Progenitor cell of endocrine pancreas (in vitro differentiated cells): ENCODE measurements at regions not wholly inside any gene's neighbourhood (a gene's known extent, or its start where the extent isn't known, plus 50 kb on each side); places are given as distances from the start of the nearest gene placed in this dataset.

Experiments used
- DNase-seq: peaks from one replicate; pipeline ENCODE4 v3.0.0; 2021; ENCODE audit warnings: low spot score; ENCODE audit not compliant: unreplicated experiment
- H3K27ac Mint-ChIP-seq: 2 replicates; pipeline ENCODE4 v1.8.0; 2021; ENCODE audit warnings: mild to moderate bottlenecking, moderate library complexity, mixed read lengths
- H3K27me3 Mint-ChIP-seq: 2 replicates; pipeline ENCODE4 v1.8.0; 2021; ENCODE audit warnings: mixed read lengths
- H3K36me3 Mint-ChIP-seq: 2 replicates; pipeline ENCODE4 v1.8.0; 2022; ENCODE audit warnings: mixed read lengths; ENCODE audit not compliant: insufficient read depth
- H3K4me1 Mint-ChIP-seq: 2 replicates; pipeline ENCODE4 v1.8.0; 2021; ENCODE audit warnings: low read depth, mixed read lengths
- H3K4me3 Mint-ChIP-seq: 2 replicates; pipeline ENCODE4 v1.8.0; 2021; ENCODE audit warnings: low read depth, mild to moderate bottlenecking, moderate library complexity, mixed read lengths
- H3K9me3 Mint-ChIP-seq: 2 replicates; pipeline ENCODE4 v1.8.0; 2021; ENCODE audit warnings: low read depth, mixed read lengths
- TF ChIP-seq, protein P1 (sequence below): fragments of 200-600 bp; sonication (generic); IDR thresholded peaks from one replicate; pipeline ENCODE4 v1.5.0; 2021; ENCODE audit warnings: antibody characterized with exemption, mild to moderate bottlenecking; ENCODE audit not compliant: unreplicated experiment

DNA sequence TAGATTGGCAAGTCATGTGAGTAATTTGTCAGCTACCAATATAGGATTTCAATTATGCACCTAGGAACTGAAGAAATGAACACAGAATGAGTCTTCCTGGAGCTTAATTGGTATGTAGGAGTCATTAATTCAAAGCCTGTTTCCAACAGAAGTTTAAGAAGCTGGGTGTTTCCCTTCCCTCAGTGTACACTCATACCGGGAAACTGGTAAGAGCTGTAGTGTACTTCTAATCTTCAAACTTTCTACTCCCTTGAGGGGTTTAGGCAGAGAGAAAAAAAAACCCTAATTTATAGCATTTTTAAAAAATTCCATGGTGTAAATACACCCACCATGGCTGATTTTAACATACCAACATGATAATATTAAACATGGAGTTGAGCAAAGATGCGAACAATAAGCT is 665.7 kb upstream of the SLITRK5 start:
- H3K4me1 Mint-ChIP-seq = no peaks in the 10 kb centered on the region
- H3K9me3 Mint-ChIP-seq = peaks cover 18% of the 10 kb centered on the region
- no peaks in the 10 kb centered on the region for H3K27me3 Mint-ChIP-seq
- DNase-seq = no peak
- TF ChIP-seq, protein P1, sequence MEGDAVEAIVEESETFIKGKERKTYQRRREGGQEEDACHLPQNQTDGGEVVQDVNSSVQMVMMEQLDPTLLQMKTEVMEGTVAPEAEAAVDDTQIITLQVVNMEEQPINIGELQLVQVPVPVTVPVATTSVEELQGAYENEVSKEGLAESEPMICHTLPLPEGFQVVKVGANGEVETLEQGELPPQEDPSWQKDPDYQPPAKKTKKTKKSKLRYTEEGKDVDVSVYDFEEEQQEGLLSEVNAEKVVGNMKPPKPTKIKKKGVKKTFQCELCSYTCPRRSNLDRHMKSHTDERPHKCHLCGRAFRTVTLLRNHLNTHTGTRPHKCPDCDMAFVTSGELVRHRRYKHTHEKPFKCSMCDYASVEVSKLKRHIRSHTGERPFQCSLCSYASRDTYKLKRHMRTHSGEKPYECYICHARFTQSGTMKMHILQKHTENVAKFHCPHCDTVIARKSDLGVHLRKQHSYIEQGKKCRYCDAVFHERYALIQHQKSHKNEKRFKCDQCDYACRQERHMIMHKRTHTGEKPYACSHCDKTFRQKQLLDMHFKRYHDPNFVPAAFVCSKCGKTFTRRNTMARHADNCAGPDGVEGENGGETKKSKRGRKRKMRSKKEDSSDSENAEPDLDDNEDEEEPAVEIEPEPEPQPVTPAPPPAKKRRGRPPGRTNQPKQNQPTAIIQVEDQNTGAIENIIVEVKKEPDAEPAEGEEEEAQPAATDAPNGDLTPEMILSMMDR = no peak
- H3K4me3 Mint-ChIP-seq = no peak overlapping the region
- H3K27ac Mint-ChIP-seq = no peak overlapping the region
- H3K36me3 Mint-ChIP-seq = peaks cover 2% of the 10 kb centered on the region

- H3K27ac Mint-ChIP-seq = no peak overlapping the region
- H3K9me3 Mint-ChIP-seq = peaks cover 6% of the 10 kb centered on the region
- peaks cover 2% of the 10 kb centered on the region for H3K36me3 Mint-ChIP-seq
- DNase-seq = no peak
- TF ChIP-seq, protein P1 = no peak
- peaks cover 4% of the 10 kb centered on the region for H3K4me1 Mint-ChIP-seq
- H3K4me3 Mint-ChIP-seq = no peak overlapping the region
- H3K27me3 Mint-ChIP-seq = no peaks in the 10 kb centered on the region
These were observed 635.6 kb upstream of the SLITRK5 start for GRCh38 chr13:87035526-87035925.

DNA sequence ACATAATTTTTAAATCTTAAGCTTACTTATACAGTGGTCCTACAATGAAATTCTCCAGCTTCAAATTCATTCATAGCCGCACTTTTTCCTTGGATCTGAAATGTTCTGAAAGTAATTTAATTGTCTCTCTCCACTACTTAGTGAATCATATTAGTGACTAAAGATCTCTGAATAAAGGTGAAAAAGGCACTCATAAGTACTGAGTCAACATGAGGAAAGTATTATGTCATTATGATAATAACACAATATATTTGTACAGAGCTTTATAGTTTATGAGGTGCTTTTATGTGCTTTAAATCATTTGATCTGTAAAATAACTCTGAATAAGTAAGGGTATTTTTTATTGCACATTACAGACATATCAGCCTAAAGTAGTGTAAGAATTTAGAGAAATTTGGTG is 628.2 kb upstream of the SLITRK5 start:
- TF ChIP-seq, protein P1 = no peak
- H3K36me3 Mint-ChIP-seq = no peaks in the 10 kb centered on the region

DNA sequence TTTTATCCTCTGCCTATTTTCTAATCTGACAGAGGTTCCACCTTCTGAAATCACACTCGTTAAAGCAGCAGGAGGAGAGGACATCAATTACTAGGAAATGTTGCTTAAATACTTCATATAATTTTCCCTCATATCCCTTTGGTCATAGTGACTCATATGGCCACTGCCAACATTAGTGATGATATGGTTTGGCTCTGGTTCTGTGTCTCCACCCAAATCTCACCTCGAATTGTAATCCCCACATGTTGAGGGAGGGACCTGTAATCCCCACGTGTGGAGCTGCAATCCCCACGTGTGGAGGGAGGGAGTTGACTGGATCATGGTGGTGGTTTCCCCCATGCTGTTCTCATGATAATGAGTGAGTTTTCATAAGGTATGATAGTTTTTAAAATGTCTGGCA is 618.4 kb upstream of the SLITRK5 start:
- no peaks in the 10 kb centered on the region for H3K4me1 Mint-ChIP-seq
- H3K36me3 Mint-ChIP-seq = no peaks in the 10 kb centered on the region
- TF ChIP-seq, protein P1 = no peak
- no peak overlapping the region for H3K4me3 Mint-ChIP-seq
- H3K27ac Mint-ChIP-seq = no peak overlapping the region
- no peak for DNase-seq
- H3K9me3 Mint-ChIP-seq = no peaks in the 10 kb centered on the region
- no peaks in the 10 kb centered on the region for H3K27me3 Mint-ChIP-seq

More for the DNA sequence above, 628.2 kb upstream of the SLITRK5 start:
- Mint-ChIP-seq H3K4me3 (no peak overlapping the region), H3K9me3 (peaks cover 15% of the 10 kb centered on the region), H3K27me3 (no peaks in the 10 kb centered on the region), H3K4me1 (no peaks in the 10 kb centered on the region), H3K27ac (no peak overlapping the region)
- DNase-seq = no peak

- Mint-ChIP-seq H3K36me3 (no peaks in the 10 kb centered on the region), H3K27me3 (no peaks in the 10 kb centered on the region), H3K9me3 (no peaks in the 10 kb centered on the region), H3K4me3 (no peak overlapping the region), H3K27ac (no peak overlapping the region), H3K4me1 (no peaks in the 10 kb centered on the region)
- no peak for DNase-seq
- TF ChIP-seq, protein P1 = no peak
These were observed 613.2 kb upstream of the SLITRK5 start for GRCh38 chr13:87057807-87058520.
